NCI-H1417 treated with DMSO at 0.1 percent for 48 hours (cell line): ENCODE measurements at regions not wholly inside any gene's neighbourhood (a gene's known extent, or its start where the extent isn't known, plus 50 kb on each side); places are given as distances from the start of the nearest gene placed in this dataset.
"Not testable (repeated sequence)": the region's sequence is repeated elsewhere in the genome, so short reads cannot be mapped to it uniquely, and the experiment has no call there.

Source experiments
- DNase-seq: peaks from one replicate; lab custom pipeline; 2025; lab: John Stamatoyannopoulos, UW

DNA sequence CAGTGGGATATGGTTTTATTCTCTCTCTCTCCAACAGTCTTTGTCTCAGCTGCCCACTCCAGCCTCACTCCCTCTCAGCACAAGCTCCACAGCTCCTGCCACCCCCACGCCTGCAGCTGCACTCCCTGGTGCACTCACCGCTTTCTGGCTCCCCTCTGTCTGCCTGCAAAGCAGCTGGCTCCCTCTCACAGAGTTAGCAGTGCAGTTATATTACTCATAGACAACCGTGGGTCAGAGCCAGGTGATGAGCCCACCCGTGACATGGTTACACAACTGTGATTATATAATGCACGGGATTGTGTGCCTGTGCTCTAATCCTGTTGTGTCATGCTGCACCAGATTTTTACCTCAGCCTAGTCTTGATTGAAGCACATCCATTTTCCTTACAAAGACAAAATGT is 276.9 kb upstream of the CHAC2 start:
- DNase-seq, result no peak

DNA sequence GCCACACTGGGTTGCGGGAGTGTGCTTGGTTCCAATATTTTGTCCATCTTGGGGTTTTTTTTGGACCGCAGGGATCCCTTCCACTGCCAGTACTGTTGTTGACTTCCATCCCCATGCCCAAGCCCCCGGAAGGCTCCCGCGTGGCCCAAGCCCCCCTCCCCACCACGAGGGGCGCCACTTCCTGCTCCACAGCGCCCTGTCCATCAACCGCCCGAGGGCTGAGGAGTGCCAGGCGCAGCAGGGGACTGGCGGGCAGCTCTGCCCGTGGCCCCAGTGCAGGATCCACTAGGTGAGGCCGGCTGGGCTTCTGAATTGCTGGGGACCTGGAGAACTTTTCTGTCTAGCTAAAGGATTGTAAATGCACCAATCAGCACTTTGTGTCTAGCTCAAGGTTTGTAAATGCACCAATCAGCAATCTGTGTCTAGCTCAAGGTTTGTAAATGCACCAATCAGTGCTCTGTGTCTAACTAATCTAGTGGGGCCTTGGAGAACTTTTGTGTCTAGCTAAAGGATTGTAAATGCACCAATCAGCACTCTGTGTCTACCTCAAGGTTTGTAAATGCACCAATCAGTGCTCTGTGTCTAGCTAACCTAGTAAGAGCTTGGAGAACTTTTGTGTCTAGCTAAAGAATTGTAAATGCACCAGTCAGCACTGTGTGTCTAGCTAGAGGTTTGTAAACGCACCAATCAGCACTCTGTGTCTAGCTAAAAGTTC is 281.3 kb upstream of the CHAC2 start:
- not testable (repeated sequence) for DNase-seq

DNA sequence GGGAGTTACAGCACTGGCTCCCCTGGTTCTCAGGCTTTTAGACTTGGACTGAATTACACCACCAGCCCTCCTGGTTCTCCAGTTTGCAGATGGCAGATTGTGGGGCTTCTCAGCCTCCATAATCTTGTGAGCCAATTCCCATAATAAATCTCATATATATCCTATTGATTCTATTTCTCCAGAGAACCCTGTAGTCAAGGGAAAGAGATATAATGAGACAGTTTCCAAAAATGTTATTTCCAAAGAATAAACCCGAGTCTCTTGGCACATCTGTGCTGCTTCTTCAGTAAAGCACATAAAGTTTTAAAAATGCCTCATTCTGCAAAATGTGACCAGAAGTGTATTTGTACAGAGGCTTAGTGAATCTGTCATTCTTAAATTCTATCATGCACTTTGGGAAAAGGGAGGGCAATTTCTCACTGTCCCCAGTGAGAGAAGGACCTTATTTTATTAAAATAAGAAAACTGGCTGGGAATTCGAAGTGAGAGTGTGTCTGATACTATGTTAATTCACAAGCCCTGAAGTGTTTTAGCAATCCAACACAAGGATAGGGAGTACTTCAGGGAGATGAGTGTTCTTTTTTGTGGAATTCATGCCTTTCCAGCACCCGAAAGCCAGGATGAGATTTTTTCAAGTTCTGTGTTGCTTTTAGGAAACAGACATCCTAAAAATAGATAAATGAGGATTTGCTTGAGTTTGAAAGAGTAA is 282.4 kb upstream of the CHAC2 start:
- no peak for DNase-seq

DNA sequence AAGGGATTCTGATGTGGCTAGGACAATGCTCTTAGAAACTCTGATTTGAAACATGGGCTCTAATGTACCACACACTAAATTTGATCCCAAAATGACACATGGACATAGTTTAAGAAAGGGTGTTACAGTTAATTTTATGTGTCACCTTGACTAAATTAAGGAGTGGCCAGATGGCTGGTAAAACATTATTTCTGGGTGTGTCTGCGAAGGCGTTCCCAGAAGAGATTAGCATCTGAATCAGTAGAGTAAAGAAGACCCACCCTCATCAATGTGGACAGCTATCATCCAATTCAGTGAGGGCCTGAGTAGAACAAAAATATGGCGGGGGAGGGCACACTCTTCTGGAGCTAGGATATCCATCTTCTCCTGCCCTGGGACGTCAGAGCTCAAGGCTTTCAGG is 283.1 kb upstream of the CHAC2 start:
- DNase-seq, result no peak

DNA sequence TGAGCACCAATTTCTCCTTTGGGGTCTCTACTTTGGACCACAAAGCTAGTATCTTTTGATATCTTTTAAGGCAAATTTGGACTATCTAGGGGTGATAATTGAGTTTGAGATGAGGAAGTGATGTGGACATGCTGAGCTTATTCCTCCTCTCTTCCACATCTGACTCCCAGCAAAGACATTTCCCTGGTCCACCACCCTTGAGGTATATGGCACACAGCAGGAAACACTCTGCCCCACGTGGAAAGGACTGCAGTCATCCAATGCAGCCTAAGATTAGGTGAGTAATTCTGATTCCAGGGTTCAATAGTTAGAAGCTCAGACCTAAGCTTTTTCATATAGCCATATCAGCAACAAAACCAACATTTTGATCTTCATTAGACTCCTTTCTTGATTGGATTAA is 290.1 kb upstream of the CHAC2 start:
- no peak for DNase-seq

- no peak for DNase-seq
These were observed 290.8 kb upstream of the CHAC2 start for GRCh38 chr2:53476834-53477233.

- DNase-seq, result no peak
These were observed 291.8 kb upstream of the CHAC2 start for GRCh38 chr2:53475766-53476165.

- DNase-seq, result no peak
These were observed 292.3 kb upstream of the CHAC2 start for GRCh38 chr2:53475321-53475720.

GRCh38 chr2:53474914-53475313 is 292.7 kb upstream of the CHAC2 start:
- no peak for DNase-seq

- no peak for DNase-seq
These were observed 293.8 kb upstream of the CHAC2 start for GRCh38 chr2:53473775-53474311.

- peak; percentile 14 for DNase-seq
These were observed 294.4 kb upstream of the CHAC2 start for GRCh38 chr2:53473236-53473635.

DNA sequence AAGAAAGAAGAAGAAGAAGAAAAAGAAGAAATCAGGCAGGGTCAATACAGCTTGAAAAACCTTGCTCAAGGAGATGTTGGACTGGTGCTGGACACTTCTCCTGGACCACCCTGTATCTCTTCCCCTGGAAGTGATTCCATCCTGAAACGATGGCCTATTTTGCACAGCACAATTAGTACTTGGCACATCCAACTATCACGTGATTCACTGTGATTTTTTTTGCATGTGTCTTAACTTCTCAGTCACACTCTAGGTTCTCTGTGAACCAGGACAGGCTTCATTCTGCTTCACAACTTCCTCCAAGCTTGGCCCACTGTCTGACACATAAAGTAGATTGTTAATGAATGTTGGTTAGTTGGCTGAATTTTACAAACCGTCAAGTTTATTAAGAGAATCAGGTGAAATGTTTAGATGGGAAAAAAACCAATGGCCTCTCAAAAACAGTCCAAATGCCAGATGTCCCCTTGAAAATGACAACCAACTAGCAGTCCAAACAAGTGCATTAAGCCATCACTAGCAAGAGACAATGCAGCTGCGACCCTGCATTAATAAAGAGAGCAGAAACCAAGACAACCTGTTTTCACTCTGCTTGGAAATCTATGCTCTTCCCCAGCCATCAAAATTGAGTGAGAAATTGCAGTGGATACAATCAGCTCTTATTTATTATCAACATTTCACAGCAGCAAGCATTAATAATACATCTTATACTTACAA is 300.0 kb upstream of the CHAC2 start:
- DNase-seq, result no peak

DNA sequence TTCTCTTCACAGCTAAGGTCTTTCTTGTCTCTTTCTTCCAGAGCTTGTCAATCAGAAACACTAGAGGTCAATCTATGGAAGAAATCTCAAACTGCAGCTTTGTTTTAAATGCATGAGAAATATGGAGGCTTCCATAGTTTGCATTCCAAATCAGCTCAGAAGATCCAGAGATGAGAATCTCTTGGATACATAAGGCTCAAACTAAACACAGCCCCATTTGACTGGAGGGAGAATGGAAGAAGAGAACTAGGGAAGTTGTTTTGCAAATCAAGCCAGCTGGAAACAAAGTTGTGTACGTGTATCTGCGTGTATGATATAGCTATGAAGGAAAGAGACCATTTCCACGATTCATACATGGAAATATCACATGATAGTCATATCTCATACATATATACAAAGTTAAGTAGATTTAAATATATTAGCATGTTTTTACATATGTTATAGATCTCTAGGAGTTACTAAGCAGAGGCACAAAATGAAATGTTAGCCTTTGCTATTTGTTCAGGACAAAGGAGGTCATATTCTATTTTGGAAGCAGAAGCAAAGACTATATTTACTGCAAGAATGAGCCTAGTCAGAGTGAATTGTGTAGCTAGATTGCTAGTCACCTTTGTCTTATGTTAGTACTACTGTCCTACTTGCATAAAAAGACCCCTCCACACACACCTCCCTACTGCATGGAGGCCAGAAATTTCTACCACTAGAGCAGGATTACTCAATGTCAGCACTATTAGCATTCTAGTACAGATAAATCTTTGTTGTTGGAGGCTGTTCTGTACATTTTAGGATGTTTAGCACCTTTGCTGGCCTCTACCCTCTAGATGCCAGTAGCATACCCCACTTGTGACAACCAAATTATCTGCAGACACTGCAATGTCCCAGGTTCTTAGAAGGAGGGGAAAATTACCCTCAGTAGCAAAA is 303.5 kb upstream of the CHAC2 start:
- no peak for DNase-seq

DNA sequence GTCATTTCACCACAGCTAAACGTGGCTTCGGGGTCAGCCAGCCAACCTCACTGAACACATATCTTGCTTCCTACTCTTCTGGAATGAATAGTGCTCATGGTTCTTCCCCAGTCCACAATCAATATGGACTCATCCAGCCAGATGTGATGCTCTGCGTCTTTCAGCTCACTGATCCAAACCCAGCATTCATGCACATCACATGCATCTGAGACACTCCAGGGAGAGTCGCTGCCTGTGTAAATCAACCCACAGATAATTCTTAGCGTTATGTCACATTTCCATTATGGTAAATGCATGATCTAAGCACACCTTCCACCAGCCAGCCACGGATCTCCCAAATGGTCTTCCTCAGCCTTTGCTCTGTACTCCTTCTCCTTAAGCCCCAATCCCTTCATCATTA is 306.7 kb upstream of the CHAC2 start:
- no peak for DNase-seq

DNA sequence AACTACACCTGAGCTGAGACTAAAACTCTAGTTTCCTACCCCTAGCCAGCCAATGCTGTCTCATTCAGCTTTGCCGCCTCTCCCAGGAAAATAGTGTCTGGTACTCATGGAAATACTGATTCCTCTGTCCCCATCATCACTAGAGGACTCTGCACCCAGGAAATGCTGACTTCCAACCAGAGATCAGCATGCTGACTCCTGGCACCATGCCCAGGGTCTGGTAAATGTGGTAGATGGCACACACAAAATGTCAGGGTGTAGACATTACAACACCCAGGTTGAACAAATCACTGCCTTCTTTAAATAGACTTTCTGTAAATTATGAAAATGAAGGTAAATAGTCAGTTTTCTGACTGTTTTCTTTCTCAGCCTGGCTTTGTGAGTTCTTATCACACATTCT is 307.3 kb upstream of the CHAC2 start:
- DNase-seq, result no peak

DNA sequence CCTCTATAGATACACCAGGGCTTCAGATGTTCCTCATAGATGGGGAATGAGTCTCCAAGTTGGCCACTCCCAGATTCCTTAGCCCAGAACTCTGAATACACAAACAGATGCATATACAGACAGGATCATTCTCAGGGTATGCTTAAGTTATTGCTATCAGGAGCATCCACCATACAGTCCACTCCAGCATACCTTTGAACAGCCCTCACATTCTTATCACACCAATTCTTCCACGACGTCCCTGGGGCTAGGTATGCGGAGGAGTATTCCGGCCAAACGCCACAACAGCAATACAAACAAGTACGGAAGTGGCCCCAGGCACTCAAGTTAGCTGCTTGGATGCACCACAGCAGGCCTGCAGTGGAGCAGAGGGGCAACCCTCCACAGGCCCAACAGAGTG is 312.5 kb upstream of the CHAC2 start:
- no peak for DNase-seq

DNA sequence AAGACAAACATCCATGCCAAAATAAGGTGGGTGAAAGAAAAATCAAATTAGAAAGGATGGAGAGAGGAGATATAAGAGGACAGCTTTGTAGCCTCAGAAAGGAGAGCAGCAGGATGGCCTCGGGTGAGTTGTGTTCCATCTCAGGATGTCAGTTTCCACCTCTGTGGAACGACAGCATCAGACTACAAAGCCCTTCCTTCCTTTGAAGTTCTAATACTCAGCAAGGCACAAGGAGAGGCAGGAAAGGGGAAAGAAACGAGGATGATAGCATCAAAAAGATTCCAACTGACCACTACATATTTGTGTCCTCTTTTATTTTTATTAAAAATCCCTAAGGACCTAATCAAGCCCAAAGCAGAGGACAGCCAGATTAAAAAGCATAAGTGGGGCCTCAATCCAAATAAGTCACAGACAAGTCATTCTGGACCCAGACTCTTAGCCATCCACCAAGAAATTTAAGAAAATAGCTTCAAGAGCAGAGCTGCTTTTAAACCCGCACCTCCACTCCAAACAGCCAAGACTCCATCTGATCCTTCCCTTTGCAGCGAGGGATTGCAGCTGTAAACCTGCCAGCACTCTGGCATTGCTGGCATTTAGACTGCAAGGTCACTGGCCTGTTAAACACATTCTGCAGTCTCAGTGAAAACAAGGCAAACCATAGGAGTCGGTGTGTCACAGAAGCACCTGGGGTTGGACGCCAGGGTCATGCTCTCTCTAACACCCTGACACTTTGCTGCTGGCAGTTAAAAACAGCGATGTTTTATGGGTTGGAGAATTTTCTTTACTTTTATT is 314.5 kb upstream of the CHAC2 start:
- DNase-seq, result no peak

- DNase-seq, result no peak
These were observed 315.2 kb upstream of the CHAC2 start for GRCh38 chr2:53452400-53452799.

DNA sequence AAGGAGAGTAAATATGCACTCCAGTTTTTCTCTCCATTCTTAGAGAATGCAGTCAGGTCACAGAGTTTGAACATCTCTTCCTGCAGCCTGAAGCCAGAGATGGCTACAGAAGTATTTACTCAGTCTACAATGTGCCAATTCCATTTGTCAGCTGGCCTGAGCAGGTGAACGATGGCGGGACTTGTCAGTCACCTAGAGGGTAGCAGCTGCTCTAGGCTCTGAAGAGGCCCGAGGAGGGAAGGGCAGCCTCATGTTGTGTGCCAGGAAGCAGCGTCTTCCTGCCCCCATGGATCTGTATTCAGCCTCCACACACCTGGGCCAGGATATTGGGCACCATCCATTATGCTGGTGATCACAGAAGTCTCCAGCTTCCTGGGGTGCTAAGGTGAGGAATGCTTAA is 316.7 kb upstream of the CHAC2 start:
- peak; percentile 14 for DNase-seq

DNA sequence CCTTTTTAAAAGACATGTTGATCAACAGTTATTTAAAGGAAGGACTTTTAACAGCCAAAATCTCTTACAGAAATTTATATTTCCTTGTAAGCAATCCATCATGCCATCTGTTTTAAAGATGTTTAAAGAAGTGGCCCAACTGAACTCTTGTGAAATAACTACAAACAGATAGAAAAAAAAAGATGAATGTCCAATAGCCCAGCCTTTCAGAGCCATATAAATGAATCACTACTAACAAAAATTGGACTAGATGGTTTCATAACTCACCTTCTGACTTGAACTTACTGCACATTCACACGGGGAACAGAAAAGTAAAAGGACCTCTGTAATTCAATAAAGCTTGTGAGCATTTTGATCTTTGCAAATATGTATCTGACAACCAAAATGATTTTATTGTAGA is 319.0 kb upstream of the CHAC2 start:
- DNase-seq, result no peak

DNA sequence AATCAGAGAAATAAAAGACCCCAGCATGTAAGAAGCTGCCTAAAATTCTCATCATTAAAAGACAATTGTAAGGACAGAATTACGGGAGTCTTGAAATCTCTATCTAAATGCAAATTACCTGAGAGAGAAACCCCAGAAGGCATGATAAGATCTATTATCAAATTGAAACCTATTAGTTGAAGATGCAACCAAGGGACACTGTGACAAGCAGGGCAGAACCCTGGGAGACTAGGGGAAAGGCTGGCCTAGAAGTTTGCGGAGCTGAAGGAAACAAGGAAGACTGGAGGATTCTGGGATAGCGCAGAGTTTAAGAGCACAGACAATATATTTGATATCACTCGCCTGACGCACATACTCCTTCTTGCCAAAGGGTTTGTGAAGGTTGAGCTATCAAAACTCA is 319.5 kb upstream of the CHAC2 start:
- DNase-seq, result no peak
